ENCODE measurements at regions not wholly inside any gene's neighbourhood (a gene's known extent, or its start where the extent isn't known, plus 50 kb on each side); places are given as distances from the start of the nearest gene placed in this dataset.
"Not testable (repeated sequence)": the region's sequence is repeated elsewhere in the genome, so short reads cannot be mapped to it uniquely, and the experiment has no call there.

- Mint-ChIP-seq H3K27me3 (no peaks in the 10 kb centered on the region), H3K4me3 (peak overlapping the region in 1 of 4 donors; percentile 30), H3K9me3 (peaks cover 0 to 6% (median 2%) of the 10 kb centered on the region in 3 donors), H3K27ac (no peak overlapping the region), H3K36me3 (no peaks in the 10 kb centered on the region), H3K4me1 (no peaks in the 10 kb centered on the region)
These were observed 529.7 kb downstream of the TBC1D32 start for GRCh38 chr6:120804612-120805011.

DNA sequence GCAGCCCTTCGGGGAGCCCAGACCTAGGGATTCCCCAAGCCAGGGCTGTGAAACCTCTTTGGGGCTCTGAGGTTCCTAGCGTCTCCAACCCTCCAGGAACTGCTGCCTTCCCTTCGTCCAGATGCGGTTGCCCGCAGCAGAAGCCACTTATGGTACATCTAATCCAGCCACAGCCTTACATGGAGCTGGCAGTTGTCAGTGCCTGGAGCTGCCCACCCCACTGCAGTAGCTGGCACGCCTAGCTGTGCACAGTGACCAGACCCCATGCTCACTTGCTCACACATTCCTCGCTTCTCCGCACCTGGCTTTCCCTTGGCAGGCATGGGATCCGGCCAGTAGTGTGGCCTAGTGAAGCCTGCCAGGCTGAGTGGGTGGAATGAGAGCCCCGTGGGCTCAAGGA lies 547.6 kb downstream of the TBC1D32 start:
- H3K9me3 Mint-ChIP-seq: peaks cover 0 to 3% (median 1%) of the 10 kb centered on the region in 3 donors
- H3K27me3 Mint-ChIP-seq: no peaks in the 10 kb centered on the region
- no peak overlapping the region for H3K27ac Mint-ChIP-seq
- H3K36me3 Mint-ChIP-seq: no peaks in the 10 kb centered on the region
- no peak overlapping the region for H3K4me3 Mint-ChIP-seq
- no peaks in the 10 kb centered on the region for H3K4me1 Mint-ChIP-seq

- Mint-ChIP-seq H3K36me3 (no peaks in the 10 kb centered on the region), H3K27ac (no peak overlapping the region), H3K4me1 (no peaks in the 10 kb centered on the region), H3K27me3 (no peaks in the 10 kb centered on the region), H3K4me3 (no peak overlapping the region), H3K9me3 (peaks cover 0 to 3% (median 1%) of the 10 kb centered on the region in 3 donors)
These were observed 548.0 kb downstream of the TBC1D32 start for GRCh38 chr6:120786256-120786655.

DNA sequence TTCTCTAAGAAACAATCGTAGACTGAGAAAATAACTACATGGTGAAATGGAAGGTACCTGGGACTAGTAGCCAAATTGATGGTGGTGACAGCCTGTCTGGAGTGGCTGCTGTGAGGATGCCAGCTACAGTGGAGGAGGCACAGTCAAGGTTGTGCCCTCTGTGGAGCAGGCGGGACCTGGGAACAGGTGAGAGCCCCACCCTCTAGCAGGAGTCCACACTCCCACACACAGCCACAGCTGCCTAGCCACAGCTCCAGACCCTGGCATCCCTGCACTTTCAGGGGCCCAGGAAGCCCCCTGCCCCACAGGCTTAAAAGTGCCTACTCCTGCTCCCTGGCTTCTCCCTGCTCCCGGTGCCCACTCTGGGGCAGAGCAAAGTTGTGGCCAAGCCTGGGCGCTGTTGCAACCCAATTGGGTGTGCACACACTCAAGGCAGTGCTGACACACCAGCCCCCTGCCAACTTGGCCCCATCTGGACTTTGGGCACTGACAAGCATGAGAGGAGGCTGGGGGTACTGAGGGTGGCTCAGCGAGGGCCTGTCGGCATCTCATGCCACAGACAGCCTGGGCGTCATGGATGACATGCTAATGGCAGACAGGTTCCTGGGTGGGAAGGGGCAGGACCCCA lies 548.7 kb downstream of the TBC1D32 start:
- Mint-ChIP-seq H3K4me1 (no peaks in the 10 kb centered on the region), H3K27me3 (no peaks in the 10 kb centered on the region), H3K4me3 (no peak overlapping the region), H3K36me3 (no peaks in the 10 kb centered on the region), H3K27ac (no peak overlapping the region), H3K9me3 (peaks cover 0 to 3% (median 1%) of the 10 kb centered on the region in 3 donors)

GRCh38 chr6:120779441-120779840 lies 554.8 kb downstream of the TBC1D32 start:
- H3K27ac Mint-ChIP-seq: no peak overlapping the region
- peaks cover 0 to 8% (median 3%) of the 10 kb centered on the region in 3 donors for H3K9me3 Mint-ChIP-seq
- H3K27me3 Mint-ChIP-seq: no peaks in the 10 kb centered on the region

DNA sequence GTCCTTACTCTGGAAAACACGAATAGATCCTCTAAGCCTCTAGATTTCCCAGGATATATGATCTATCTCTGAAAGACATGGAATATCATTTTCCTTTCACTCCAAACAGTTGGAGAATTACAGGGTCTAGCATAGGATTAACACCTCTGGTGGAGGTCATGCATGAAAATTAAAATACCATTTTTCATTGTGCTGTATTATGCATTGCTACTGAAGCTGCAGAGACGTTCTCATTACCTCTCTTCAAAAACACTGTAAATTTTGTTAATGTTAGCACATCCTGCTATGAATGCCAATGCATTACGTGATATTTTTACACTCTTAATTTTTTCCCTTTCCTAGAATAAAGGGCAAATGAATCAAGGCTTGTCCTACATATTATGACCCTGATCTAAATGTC lies 558.6 kb downstream of the TBC1D32 start:
- Mint-ChIP-seq H3K27me3 (no peaks in the 10 kb centered on the region), H3K27ac (no peak overlapping the region), H3K4me1 (no peaks in the 10 kb centered on the region), H3K36me3 (no peaks in the 10 kb centered on the region), H3K9me3 (peaks cover 0 to 8% (median 2%) of the 10 kb centered on the region in 3 donors), H3K4me3 (no peak overlapping the region)

More at GRCh38 chr6:120779441-120779840, 554.8 kb downstream of the TBC1D32 start:
- H3K36me3 Mint-ChIP-seq: no peaks in the 10 kb centered on the region
- peak overlapping the region in 1 of 4 donors; percentile 43 for H3K4me3 Mint-ChIP-seq
- H3K4me1 Mint-ChIP-seq: no peaks in the 10 kb centered on the region

DNA sequence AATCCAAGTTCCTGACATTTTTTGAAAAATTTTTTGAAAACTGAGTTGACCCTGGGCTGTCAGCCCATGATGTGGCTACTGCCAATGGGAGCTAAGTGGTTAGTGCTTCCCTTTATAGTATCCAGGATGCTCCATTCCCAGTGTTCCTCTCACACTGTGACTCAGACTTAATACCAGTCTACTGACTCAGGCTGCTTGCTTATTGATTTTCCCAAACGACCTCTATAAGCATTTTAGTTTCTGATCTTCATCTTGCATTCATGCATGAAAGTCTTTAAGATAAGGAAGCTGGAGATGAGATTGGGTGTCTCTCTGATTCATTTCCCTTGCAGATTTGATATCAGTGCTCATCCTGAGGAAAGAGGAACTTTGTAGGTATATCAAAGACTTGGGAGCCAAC lies 560.0 kb downstream of the TBC1D32 start:
- Mint-ChIP-seq H3K27me3 (no peaks in the 10 kb centered on the region), H3K4me1 (no peaks in the 10 kb centered on the region), H3K27ac (no peak overlapping the region), H3K36me3 (no peaks in the 10 kb centered on the region), H3K9me3 (peaks cover 0 to 8% (median 2%) of the 10 kb centered on the region in 3 donors), H3K4me3 (no peak overlapping the region)

GRCh38 chr6:120771019-120771418 lies 563.3 kb downstream of the TBC1D32 start:
- Mint-ChIP-seq H3K27ac (no peak overlapping the region), H3K4me1 (no peaks in the 10 kb centered on the region), H3K4me3 (no peak overlapping the region), H3K9me3 (no peaks in the 10 kb centered on the region), H3K27me3 (no peaks in the 10 kb centered on the region), H3K36me3 (no peaks in the 10 kb centered on the region)

DNA sequence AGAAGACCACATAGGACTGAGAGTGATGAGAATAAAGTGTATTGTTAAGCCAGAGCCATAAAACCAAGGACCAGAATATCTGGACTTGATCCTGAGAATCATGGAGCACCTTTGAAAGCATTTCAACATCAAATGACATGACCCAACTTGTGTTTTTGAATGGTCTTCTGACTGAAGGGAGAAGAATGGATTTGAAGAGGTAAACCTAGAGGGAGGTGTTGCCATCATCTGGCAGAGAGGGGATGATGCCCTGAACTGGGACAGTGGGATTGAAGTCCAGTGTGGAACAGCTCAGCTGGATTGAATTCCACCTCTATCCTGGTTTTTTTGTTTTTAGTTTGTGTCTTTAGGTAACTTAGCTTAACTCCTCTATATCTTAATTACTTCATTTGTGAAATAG lies 570.0 kb downstream of the TBC1D32 start:
- Mint-ChIP-seq H3K9me3 (no peaks in the 10 kb centered on the region), H3K36me3 (no peaks in the 10 kb centered on the region), H3K27me3 (peaks cover 1% of the 10 kb centered on the region), H3K4me3 (no peak overlapping the region), H3K4me1 (no peaks in the 10 kb centered on the region), H3K27ac (no peak overlapping the region)

DNA sequence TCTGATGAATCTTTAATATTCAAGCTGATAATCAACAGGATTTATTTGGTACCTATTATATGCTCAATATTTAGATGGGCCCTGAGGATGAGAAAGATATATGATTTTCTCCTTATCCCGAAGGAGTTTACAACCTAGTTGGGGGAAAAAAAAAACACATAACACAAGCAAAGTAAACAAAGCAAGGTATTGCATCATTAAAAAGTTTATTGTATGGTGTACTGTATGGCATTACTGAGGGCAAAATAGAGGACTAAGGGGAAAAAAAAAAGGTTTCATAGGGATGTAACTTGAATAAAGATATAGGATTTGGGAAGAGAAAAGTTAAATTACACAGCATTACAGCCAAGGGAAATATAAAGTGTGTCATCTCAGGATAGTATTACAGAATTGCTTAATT lies 574.7 kb downstream of the TBC1D32 start:
- H3K27ac Mint-ChIP-seq: no peak overlapping the region
- H3K4me3 Mint-ChIP-seq: no peak overlapping the region
- no peaks in the 10 kb centered on the region for H3K36me3 Mint-ChIP-seq
- peaks cover 3% of the 10 kb centered on the region for H3K27me3 Mint-ChIP-seq
- no peaks in the 10 kb centered on the region for H3K4me1 Mint-ChIP-seq
- H3K9me3 Mint-ChIP-seq: peaks cover 0 to 2% (median 0%) of the 10 kb centered on the region in 3 donors

- H3K4me1 Mint-ChIP-seq, H3K36me3 Mint-ChIP-seq, H3K27me3 Mint-ChIP-seq, H3K4me3 Mint-ChIP-seq, H3K9me3 Mint-ChIP-seq, H3K27ac Mint-ChIP-seq: not testable (repeated sequence)
These were observed 585.7 kb downstream of the TBC1D32 start for GRCh38 chr6:120748574-120748973.

DNA sequence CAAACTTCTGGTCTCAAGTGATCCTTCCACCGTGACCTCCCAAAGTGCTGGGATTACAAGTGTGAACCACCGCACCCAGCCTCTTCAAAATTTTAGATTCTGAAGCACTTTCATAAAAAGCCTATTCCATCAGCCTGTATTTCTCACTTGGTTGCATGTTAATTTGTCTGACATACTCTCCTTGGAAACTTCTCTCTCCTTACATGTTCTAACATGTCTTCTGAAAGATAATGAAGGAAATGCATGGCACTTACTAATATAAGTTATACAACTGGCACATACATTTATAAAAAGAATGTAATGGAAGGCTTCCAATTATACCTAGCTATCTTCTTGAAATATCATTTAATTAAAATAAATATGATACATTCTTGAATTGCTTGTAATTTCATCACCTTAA lies 597.5 kb downstream of the TBC1D32 start:
- Mint-ChIP-seq H3K27me3 (no peaks in the 10 kb centered on the region), H3K27ac (no peak overlapping the region), H3K4me3 (no peak overlapping the region), H3K4me1 (no peaks in the 10 kb centered on the region), H3K9me3 (peaks cover 3 to 5% (median 4%) of the 10 kb centered on the region in 3 donors), H3K36me3 (no peaks in the 10 kb centered on the region)

- Mint-ChIP-seq H3K27ac (no peak overlapping the region), H3K9me3 (peaks cover 4 to 5% (median 4%) of the 10 kb centered on the region in 3 donors), H3K27me3 (no peaks in the 10 kb centered on the region), H3K36me3 (no peaks in the 10 kb centered on the region), H3K4me1 (no peaks in the 10 kb centered on the region), H3K4me3 (no peak overlapping the region)
These were observed 598.6 kb downstream of the TBC1D32 start for GRCh38 chr6:120735641-120736040.

- H3K27ac Mint-ChIP-seq: no peak overlapping the region
- peaks cover 3 to 11% (median 9%) of the 10 kb centered on the region in 3 donors for H3K9me3 Mint-ChIP-seq
- no peaks in the 10 kb centered on the region for H3K27me3 Mint-ChIP-seq
- H3K36me3 Mint-ChIP-seq: no peaks in the 10 kb centered on the region
- H3K4me3 Mint-ChIP-seq: no peak overlapping the region
- H3K4me1 Mint-ChIP-seq: no peaks in the 10 kb centered on the region
These were observed 623.0 kb downstream of the TBC1D32 start for GRCh38 chr6:120711255-120711654.

DNA sequence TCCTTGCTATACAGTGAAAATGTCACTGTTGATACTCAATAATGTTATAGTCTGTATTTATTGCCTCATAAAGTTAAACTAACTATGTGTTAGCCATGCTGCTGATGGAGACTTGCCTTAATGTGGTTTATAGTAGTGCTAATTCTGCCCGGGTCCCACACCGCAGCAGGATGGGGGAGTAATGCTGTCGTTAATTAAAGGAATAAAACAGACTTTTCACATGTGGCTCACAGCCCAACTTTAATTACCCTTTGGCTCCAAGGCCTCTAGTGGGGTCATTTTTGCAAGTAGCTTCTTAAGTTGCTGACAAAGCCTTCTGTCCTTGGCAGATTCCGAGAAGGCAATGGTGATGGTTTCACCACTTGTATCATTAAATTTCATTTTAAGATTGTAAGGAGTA lies 634.3 kb downstream of the TBC1D32 start:
- Mint-ChIP-seq H3K4me1 (peaks cover 0 to under 1% (median 0%) of the 10 kb centered on the region in 3 donors), H3K36me3 (no peaks in the 10 kb centered on the region), H3K9me3 (peaks cover 0 to 4% (median 0%) of the 10 kb centered on the region in 3 donors), H3K4me3 (no peak overlapping the region), H3K27ac (no peak overlapping the region), H3K27me3 (no peaks in the 10 kb centered on the region)

DNA sequence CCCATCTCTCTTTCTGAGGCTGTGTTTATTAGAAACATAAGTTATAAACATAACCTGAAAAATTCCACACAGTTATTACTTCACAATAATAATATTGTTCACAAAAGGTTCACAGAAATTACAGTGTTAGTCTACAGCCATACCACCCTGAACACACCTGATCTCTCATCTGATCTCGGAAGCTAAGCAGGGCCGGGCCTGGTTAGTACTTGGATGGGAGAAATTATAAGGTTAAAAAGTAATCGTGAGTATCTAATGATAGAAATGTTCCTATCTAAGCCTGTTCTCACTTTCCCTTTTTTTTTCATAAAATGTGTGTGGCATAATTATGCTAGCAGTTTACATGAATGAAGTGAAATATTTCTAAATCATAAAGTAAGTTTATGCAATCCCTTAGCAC lies 647.8 kb downstream of the TBC1D32 start:
- H3K36me3 Mint-ChIP-seq: no peaks in the 10 kb centered on the region
- no peaks in the 10 kb centered on the region for H3K4me1 Mint-ChIP-seq
- H3K9me3 Mint-ChIP-seq: peaks cover 0 to 2% (median 0%) of the 10 kb centered on the region in 3 donors
- H3K27me3 Mint-ChIP-seq: no peaks in the 10 kb centered on the region
- H3K4me3 Mint-ChIP-seq: no peak overlapping the region
- H3K27ac Mint-ChIP-seq: no peak overlapping the region

All from IgD-negative memory B cell (primary cell).